ENCODE measurements at regions not wholly inside any gene's neighbourhood (a gene's known extent, or its start where the extent isn't known, plus 50 kb on each side); places are given as distances from the start of the nearest gene placed in this dataset.

- Mint-ChIP-seq H3K27me3 (no peaks in the 10 kb centered on the region), H3K9me3 (peaks cover 3% of the 10 kb centered on the region), H3K4me1 (no peaks in the 10 kb centered on the region), H3K36me3 (ENCODE audit: low read depth) (no peaks in the 10 kb centered on the region), H3K27ac (no peak overlapping the region), H3K4me3 (no peak overlapping the region)
- DNase-seq (no peak), ATAC-seq (no peak)
These were observed 208.7 kb downstream of the HLX start for GRCh38 chr1:221087919-221088318.

DNA sequence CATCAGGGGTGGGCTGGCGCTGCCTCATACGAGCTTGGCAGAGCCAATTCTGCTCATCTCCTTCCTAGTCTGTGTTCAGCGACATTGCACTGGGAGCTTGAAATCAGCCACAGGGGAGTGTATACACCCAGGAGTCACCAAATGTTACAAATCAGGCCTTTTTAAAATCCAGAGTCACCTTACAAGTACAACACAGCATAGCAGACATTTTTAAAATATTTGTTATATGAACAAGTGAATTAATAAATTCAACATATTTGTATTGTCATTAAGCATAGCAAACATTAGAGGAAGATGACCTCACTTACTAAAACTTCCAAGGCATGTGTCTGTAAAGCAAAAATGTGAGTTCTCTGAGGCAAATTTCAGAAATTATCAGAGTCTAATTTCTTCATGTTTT is 210.0 kb downstream of the HLX start:
- no peak overlapping the region for H3K27ac Mint-ChIP-seq
- no peaks in the 10 kb centered on the region for H3K4me1 Mint-ChIP-seq

DNA sequence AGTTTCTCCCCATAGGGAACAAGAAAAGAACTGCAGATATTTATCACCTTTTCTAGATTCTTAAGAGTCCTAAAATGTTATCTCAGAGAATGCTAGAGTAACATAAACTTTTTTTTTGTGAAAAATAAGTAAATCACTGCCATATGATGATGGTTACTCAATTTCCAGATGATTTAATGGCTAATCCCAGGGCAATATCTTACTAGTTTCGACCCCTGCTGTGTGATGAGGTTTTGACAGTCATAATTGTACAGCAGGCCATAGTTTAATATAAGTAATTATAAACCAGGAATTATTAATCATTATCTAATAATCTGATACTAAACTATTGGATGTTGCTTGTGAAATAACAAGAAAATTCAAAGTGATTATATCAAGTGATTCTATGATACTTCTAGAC is 210.6 kb downstream of the HLX start:
- Mint-ChIP-seq H3K27me3 (no peaks in the 10 kb centered on the region), H3K36me3 (ENCODE audit: low read depth) (no peaks in the 10 kb centered on the region), H3K27ac (no peak overlapping the region), H3K4me1 (no peaks in the 10 kb centered on the region), H3K4me3 (no peak overlapping the region), H3K9me3 (no peaks in the 10 kb centered on the region)
- ATAC-seq (no peak), DNase-seq (no peak)

More for the DNA sequence above, 210.0 kb downstream of the HLX start:
- no peak overlapping the region for H3K4me3 Mint-ChIP-seq
- H3K27me3 Mint-ChIP-seq: no peaks in the 10 kb centered on the region
- peaks cover 3% of the 10 kb centered on the region for H3K9me3 Mint-ChIP-seq
- ATAC-seq (no peak), DNase-seq (no peak)
- H3K36me3 Mint-ChIP-seq (ENCODE audit: low read depth): no peaks in the 10 kb centered on the region

- no peak for DNase-seq
- H3K27ac Mint-ChIP-seq: no peak overlapping the region
- peaks cover 5% of the 10 kb centered on the region for H3K4me1 Mint-ChIP-seq
- H3K4me3 Mint-ChIP-seq: no peak overlapping the region
- no peaks in the 10 kb centered on the region for H3K9me3 Mint-ChIP-seq
- H3K36me3 Mint-ChIP-seq (ENCODE audit: low read depth): no peaks in the 10 kb centered on the region
- peaks cover 3% of the 10 kb centered on the region for H3K27me3 Mint-ChIP-seq
- ATAC-seq: no peak
These were observed 214.9 kb downstream of the HLX start for GRCh38 chr1:221093903-221094791.

DNA sequence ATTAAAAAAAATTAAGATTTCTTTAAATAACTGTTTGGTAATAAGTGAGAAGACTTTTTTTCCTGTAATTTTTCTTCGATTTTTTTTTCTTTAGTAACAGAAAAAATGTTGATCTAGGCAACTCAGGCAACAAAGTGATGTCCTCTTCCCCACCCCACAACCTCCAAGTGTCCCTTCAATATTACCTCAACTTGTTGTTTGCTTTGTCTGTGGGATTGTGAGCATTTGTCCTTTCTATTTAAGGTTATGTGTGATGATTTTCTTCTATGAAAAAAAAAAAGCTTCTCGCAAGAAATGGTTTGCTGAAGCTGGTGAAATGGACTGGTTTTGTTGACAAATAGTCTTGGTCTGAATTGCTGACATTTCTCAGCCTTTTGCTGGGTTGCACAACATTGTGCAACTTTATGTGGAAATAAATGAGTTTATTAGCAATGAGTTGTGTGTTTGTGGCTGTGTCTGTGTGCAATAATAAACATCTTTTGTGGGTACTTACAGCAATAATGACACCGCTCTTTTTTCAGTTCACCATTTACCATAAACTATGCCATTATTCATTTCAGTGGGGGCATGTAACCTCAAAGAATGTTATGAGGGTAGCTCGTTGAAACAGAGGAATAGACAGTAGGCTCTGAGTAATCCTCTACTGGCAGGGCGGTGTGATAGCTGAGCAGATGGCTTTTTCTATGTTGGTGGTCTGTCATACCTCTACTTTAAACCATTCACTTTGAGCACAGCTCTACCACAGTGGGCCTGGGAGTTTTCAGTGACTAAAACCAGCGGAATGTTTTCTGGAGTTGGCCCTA is 218.4 kb downstream of the HLX start:
- no peak for ATAC-seq
- H3K27ac Mint-ChIP-seq: no peak overlapping the region
- DNase-seq: no peak

GRCh38 chr1:221098471-221099405 is 219.5 kb downstream of the HLX start:
- Mint-ChIP-seq H3K27ac (no peak overlapping the region), H3K9me3 (peaks cover 4% of the 10 kb centered on the region), H3K4me1 (peaks cover 15% of the 10 kb centered on the region), H3K4me3 (no peak overlapping the region), H3K27me3 (peaks cover 3% of the 10 kb centered on the region), H3K36me3 (ENCODE audit: low read depth) (no peaks in the 10 kb centered on the region)
- no peak for DNase-seq
- ATAC-seq: no peak

More for the DNA sequence above, 218.4 kb downstream of the HLX start:
- Mint-ChIP-seq H3K36me3 (ENCODE audit: low read depth) (no peaks in the 10 kb centered on the region), H3K9me3 (peaks cover 2% of the 10 kb centered on the region), H3K4me1 (peaks cover 15% of the 10 kb centered on the region), H3K27me3 (peaks cover 3% of the 10 kb centered on the region), H3K4me3 (no peak overlapping the region)

DNA sequence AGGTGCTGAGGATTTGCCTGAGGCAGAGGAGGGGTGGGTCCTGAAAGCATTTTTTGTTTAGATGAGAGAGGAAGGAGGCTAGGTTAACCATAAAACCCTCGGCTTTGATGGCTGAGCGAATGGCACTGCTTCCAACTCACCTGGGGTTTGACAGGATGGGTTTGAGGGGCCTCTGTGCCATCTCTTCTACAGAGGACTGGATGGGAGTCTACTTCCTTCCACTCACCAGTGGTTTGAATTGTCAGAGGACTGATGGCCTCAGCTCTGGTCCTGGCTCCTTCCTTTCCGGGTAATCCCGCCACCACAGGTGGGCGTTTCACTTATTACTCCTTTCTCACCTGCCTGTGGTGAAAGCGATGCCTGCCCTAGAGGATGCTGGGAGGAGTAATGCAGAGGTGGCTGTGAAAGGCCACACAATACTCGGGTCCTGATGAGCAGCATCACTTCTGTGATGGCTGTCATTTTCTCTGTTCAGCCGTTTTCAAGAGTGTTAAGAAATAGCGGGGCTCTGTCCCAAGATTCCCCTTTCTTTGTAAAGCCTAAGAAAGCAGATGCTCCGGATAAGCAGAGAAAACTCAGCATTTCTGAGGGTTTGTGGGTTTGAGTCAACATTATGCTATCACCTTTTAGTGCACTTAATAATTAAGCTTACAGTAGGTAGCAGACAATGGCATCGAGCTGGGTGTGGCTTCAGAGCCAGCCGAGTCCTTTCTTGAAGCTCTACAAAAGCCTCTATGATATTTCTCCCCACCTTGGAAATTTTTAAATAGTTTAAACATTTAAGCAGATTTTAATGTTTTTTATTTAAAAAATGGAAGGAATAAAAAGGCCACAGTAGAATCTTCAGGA is 220.7 kb downstream of the HLX start:
- no peak overlapping the region for H3K27ac Mint-ChIP-seq
- no peaks in the 10 kb centered on the region for H3K36me3 Mint-ChIP-seq (ENCODE audit: low read depth)
- peaks cover 15% of the 10 kb centered on the region for H3K4me1 Mint-ChIP-seq
- DNase-seq (no peak), ATAC-seq (no peak)
- no peak overlapping the region for H3K4me3 Mint-ChIP-seq
- H3K9me3 Mint-ChIP-seq: peaks cover 4% of the 10 kb centered on the region
- H3K27me3 Mint-ChIP-seq: peaks cover 3% of the 10 kb centered on the region

DNA sequence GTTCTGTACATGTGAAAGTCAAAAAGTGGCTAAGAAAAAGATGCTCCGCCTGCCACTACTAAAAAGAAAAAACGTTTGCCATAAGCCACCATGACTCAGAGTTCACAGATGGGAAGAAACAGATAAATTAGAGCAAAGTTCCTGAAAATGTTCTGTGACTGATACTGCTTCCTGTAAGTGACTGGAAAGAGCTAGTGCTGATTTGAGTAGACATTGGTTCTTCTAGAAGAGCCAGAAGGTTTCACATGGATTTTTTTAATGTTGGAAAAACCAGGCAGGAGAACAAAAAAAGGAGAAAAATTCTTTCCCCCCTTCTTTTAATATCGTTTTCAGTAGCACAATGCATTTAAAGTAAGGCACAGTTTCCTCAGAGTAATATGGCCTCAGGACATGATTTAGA is 221.4 kb downstream of the HLX start:
- peaks cover 15% of the 10 kb centered on the region for H3K4me1 Mint-ChIP-seq
- no peaks in the 10 kb centered on the region for H3K36me3 Mint-ChIP-seq (ENCODE audit: low read depth)

DNA sequence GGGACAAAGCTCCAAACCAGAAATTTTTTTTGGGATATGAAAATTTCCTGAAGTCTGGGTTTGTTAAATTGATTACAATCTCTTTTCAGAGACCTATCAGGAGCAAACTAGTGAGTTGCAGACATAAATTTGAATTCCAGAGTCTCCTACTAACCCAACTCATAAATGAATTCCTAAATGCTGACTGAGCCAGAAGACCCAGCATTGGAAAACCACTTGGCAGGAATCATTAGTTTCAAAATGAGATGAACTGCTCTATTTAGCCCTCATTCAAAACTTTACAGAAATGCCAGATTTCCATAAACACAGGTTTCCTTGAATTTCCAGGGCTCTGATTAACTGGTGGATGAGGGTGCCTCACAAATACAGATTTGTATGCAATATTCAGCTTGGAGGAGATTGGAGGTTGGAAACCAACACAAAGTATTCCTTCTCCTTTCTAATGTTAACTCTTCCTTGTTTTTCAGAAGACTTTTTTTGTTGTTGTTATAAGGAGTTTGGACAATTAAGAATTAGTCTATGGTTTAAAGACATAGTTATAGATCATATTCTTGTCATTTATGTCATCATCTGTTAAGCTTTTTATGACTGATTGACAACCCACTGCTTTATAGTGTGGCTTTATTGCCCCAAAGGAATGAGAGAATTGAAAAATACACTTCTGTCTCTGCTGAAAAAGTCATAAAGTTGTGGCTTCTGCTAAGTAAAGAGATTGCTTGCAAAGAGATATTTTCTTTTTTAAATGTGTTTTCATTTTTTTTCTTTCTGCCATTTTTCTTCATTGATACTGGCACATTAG is 222.8 kb downstream of the HLX start:
- ATAC-seq (no peak), DNase-seq (no peak)
- Mint-ChIP-seq H3K27ac (no peak overlapping the region), H3K36me3 (ENCODE audit: low read depth) (no peaks in the 10 kb centered on the region), H3K9me3 (peaks cover 9% of the 10 kb centered on the region), H3K4me3 (no peak overlapping the region), H3K27me3 (peaks cover 3% of the 10 kb centered on the region), H3K4me1 (peaks cover 15% of the 10 kb centered on the region)

More for the DNA sequence above, 221.4 kb downstream of the HLX start:
- peaks cover 3% of the 10 kb centered on the region for H3K27me3 Mint-ChIP-seq
- no peak for ATAC-seq
- no peak for DNase-seq
- no peak overlapping the region for H3K27ac Mint-ChIP-seq
- peaks cover 6% of the 10 kb centered on the region for H3K9me3 Mint-ChIP-seq
- H3K4me3 Mint-ChIP-seq: no peak overlapping the region

DNA sequence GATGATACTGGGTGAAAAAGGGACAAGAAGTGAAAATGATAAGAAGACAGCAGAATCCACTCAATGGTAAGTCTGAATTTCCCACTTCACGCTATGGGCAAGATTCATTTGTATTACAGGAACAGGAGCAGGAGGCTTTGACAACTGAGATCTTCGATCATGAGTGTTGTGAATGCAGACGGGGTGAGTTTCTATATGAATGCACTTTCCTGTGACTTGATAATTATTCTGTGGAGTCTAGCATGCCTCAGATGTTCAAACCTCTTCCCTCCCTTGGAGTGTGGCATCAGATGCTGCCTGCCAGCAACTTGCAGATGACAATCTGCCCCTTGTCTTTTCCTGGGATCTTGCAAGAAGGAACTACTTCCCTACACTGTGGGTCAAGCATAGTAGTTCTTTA is 225.4 kb downstream of the HLX start:
- DNase-seq (no peak), ATAC-seq (no peak)
- Mint-ChIP-seq H3K4me1 (peaks cover 6% of the 10 kb centered on the region), H3K27ac (no peak overlapping the region), H3K27me3 (no peaks in the 10 kb centered on the region), H3K9me3 (peaks cover 9% of the 10 kb centered on the region), H3K4me3 (no peak overlapping the region), H3K36me3 (ENCODE audit: low read depth) (no peaks in the 10 kb centered on the region)

- Mint-ChIP-seq H3K27me3 (peaks cover 2% of the 10 kb centered on the region), H3K9me3 (peaks cover 9% of the 10 kb centered on the region), H3K4me3 (no peak overlapping the region), H3K27ac (no peak overlapping the region), H3K36me3 (ENCODE audit: low read depth) (no peaks in the 10 kb centered on the region), H3K4me1 (peaks cover 1% of the 10 kb centered on the region)
- DNase-seq (no peak), ATAC-seq (no peak)
These were observed 226.3 kb downstream of the HLX start for GRCh38 chr1:221105578-221105977.

GRCh38 chr1:221106616-221107015 is 227.4 kb downstream of the HLX start:
- ATAC-seq: no peak

DNA sequence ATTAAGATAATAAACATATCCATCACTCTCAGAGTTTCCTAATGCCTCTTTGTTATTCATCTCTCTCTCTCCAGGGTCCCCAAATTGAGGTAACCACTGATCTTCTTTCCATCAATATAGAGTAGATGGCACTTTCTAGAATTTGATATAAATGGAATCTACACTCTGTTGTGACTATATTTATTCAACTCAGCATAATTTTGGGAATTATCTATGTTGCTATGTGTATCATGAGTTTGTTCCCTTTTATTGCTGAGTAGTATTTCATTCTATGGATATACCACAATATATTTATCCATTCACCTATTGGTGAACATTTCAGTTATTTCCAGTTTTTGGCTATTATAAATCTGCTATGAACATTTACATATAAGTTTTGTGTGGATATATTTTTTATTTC is 230.7 kb downstream of the HLX start:
- H3K27ac Mint-ChIP-seq: no peak overlapping the region
- H3K4me1 Mint-ChIP-seq: no peaks in the 10 kb centered on the region
- peaks cover 10% of the 10 kb centered on the region for H3K9me3 Mint-ChIP-seq
- no peak for ATAC-seq
- H3K36me3 Mint-ChIP-seq (ENCODE audit: low read depth): no peaks in the 10 kb centered on the region
- H3K4me3 Mint-ChIP-seq: no peak overlapping the region
- no peak for DNase-seq
- H3K27me3 Mint-ChIP-seq: peaks cover 2% of the 10 kb centered on the region

More at GRCh38 chr1:221106616-221107015, 227.4 kb downstream of the HLX start:
- Mint-ChIP-seq H3K4me3 (no peak overlapping the region), H3K4me1 (no peaks in the 10 kb centered on the region), H3K27ac (no peak overlapping the region), H3K36me3 (ENCODE audit: low read depth) (no peaks in the 10 kb centered on the region), H3K27me3 (peaks cover 2% of the 10 kb centered on the region), H3K9me3 (peaks cover 9% of the 10 kb centered on the region)
- no peak for DNase-seq

All from activated naive CD8-positive, alpha-beta T cell treated with anti-CD3 and anti-CD28 coated beads, Interleukin-2, amount 50 U/mL, for 24 hours (primary cell).